ENCODE measurements at regions not wholly inside any gene's neighbourhood (a gene's known extent, or its start where the extent isn't known, plus 50 kb on each side); places are given as distances from the start of the nearest gene placed in this dataset.

DNA sequence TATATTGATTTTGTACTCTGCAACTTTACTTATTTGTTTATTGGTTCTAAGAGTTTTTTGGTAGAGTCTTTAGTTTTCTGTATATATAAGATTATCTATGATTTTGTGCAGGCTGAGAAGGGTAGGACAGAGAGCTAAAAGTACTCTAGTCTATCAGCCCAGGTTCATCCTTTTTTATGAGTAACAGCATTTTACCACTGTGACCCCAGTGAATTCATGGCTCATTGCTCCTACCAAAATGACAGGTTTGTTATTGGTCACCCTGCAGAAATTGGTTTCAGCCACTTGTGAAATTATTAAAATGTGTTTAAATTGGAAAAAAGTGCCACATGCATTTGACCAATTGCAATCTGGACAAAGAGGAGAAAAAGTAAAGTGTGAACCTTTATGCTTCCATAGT is 421.4 kb upstream of the DAB2 start:
- peaks cover 13% of the 10 kb centered on the region for H3K9me3 Mint-ChIP-seq (ENCODE audit: low read depth)
- TF ChIP-seq, protein P1, sequence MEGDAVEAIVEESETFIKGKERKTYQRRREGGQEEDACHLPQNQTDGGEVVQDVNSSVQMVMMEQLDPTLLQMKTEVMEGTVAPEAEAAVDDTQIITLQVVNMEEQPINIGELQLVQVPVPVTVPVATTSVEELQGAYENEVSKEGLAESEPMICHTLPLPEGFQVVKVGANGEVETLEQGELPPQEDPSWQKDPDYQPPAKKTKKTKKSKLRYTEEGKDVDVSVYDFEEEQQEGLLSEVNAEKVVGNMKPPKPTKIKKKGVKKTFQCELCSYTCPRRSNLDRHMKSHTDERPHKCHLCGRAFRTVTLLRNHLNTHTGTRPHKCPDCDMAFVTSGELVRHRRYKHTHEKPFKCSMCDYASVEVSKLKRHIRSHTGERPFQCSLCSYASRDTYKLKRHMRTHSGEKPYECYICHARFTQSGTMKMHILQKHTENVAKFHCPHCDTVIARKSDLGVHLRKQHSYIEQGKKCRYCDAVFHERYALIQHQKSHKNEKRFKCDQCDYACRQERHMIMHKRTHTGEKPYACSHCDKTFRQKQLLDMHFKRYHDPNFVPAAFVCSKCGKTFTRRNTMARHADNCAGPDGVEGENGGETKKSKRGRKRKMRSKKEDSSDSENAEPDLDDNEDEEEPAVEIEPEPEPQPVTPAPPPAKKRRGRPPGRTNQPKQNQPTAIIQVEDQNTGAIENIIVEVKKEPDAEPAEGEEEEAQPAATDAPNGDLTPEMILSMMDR (IDR thresholded peaks at IDR 0.05) = no peak
- peaks cover 8% of the 10 kb centered on the region for H3K27me3 Mint-ChIP-seq (ENCODE audit: low read depth)
- H3K36me3 Mint-ChIP-seq (ENCODE audit: low read depth) = peaks cover 5% of the 10 kb centered on the region
- H3K4me3 Mint-ChIP-seq (ENCODE audit: unreplicated experiment) = no peak overlapping the region
- no peak overlapping the region for H3K27ac Mint-ChIP-seq (ENCODE audit: unreplicated experiment)
- no peak for DNase-seq (ENCODE audit: low spot score)
- H3K4me1 Mint-ChIP-seq (ENCODE audit: low read depth) = peaks cover 17% of the 10 kb centered on the region

DNA sequence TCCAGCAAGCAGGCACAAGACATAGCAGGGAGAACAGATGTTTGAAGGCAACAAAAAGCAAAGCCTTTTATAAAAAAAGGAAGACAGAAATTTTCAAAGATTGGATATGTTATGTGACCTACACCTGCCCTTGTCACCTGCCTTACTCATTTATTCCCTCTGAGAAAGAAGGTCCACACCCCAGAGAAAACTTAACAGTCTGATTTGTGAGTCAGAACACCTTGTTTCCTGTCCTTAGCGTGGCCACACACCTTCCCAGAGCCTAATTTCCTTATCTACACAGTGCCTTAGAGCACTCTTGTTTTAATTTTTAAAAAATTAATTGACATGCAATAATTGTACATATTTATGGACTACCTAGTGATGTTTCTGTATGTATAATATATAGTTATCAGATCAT is 419.0 kb upstream of the DAB2 start:
- Mint-ChIP-seq H3K4me3 (ENCODE audit: unreplicated experiment) (no peak overlapping the region), H3K27me3 (ENCODE audit: low read depth) (peaks cover 4% of the 10 kb centered on the region), H3K4me1 (ENCODE audit: low read depth) (peaks cover 17% of the 10 kb centered on the region), H3K27ac (ENCODE audit: unreplicated experiment) (no peak overlapping the region), H3K9me3 (ENCODE audit: low read depth) (peaks cover 31% of the 10 kb centered on the region), H3K36me3 (ENCODE audit: low read depth) (peaks cover 13% of the 10 kb centered on the region)
- TF ChIP-seq, protein P1 (IDR thresholded peaks at IDR 0.05) = no peak
- DNase-seq (ENCODE audit: low spot score) = no peak

DNA sequence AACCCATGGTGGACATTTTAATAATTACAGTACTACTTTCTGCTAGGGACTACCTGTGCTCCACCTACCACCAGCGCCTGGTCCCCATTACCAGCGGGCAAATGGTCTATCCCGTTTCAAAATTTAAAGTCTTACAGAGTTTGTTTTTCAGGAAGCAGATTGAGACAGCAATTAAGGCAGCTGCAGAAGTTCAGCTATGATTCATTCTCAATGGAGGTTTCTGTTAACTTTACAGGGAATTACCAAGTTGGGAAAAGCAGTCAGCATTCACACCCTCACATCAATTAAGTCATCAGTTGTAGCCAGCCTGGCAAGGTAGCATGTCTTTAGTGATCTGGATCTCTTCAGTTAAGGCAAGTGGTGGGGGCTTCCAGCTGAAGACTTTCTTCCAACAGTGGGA is 410.6 kb upstream of the DAB2 start:
- peaks cover 10% of the 10 kb centered on the region for H3K36me3 Mint-ChIP-seq (ENCODE audit: low read depth)
- H3K4me1 Mint-ChIP-seq (ENCODE audit: low read depth) = peaks cover 10% of the 10 kb centered on the region
- TF ChIP-seq, protein P1 (IDR thresholded peaks at IDR 0.05) = no peak
- peaks cover 24% of the 10 kb centered on the region for H3K9me3 Mint-ChIP-seq (ENCODE audit: low read depth)
- no peak overlapping the region for H3K27ac Mint-ChIP-seq (ENCODE audit: unreplicated experiment)
- H3K4me3 Mint-ChIP-seq (ENCODE audit: unreplicated experiment) = no peak overlapping the region
- no peak for DNase-seq (ENCODE audit: low spot score)
- no peaks in the 10 kb centered on the region for H3K27me3 Mint-ChIP-seq (ENCODE audit: low read depth)

DNA sequence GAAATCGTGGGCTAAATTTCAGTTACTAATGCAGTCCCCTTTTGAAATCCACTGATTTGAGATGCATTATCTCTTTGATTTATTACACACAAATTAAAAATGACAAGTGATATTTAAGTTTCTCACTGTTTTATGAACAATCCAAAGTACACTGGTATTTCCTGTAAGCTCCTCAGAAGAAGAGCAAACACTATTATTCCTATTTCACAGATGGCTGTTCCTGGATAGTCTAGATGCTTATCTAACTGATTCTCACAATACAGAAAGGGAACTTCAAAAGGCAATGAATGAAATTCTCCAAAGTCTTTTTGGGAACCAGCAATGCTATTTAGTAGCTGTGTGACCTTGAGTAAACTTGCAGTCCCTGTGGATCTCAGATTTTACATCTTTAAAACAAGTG is 404.7 kb upstream of the DAB2 start:
- Mint-ChIP-seq H3K4me3 (ENCODE audit: unreplicated experiment) (no peak overlapping the region), H3K27me3 (ENCODE audit: low read depth) (no peaks in the 10 kb centered on the region), H3K36me3 (ENCODE audit: low read depth) (no peaks in the 10 kb centered on the region), H3K27ac (ENCODE audit: unreplicated experiment) (no peak overlapping the region), H3K9me3 (ENCODE audit: low read depth) (peaks cover 5% of the 10 kb centered on the region), H3K4me1 (ENCODE audit: low read depth) (peaks cover 28% of the 10 kb centered on the region)
- no peak for DNase-seq (ENCODE audit: low spot score)
- TF ChIP-seq, protein P1 (IDR thresholded peaks at IDR 0.05) = no peak

DNA sequence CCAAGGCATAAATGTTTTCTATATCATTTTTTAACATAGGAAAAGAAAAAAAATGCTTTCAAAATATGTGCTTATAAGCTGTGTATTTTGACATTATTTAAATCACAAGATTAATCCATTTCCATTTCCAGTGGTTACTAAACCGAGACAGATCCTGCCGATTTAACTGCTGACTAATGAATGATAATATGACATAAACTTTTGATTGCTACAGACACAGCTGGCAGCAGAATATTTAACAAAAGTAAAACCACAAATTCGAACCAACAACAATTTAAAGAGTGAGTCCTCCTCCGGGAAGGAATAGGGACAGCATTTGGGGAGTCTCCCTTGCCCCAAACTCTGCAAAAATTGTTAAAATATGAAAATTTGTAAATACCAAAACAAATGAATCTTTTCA is 401.3 kb upstream of the DAB2 start:
- H3K4me3 Mint-ChIP-seq (ENCODE audit: unreplicated experiment) = no peak overlapping the region
- peaks cover 53% of the 10 kb centered on the region for H3K4me1 Mint-ChIP-seq (ENCODE audit: low read depth)
- H3K9me3 Mint-ChIP-seq (ENCODE audit: low read depth) = no peaks in the 10 kb centered on the region
- H3K27ac Mint-ChIP-seq (ENCODE audit: unreplicated experiment) = no peak overlapping the region
- DNase-seq (ENCODE audit: low spot score) = no peak
- H3K36me3 Mint-ChIP-seq (ENCODE audit: low read depth) = no peaks in the 10 kb centered on the region
- H3K27me3 Mint-ChIP-seq (ENCODE audit: low read depth) = no peaks in the 10 kb centered on the region
- TF ChIP-seq, protein P1 (IDR thresholded peaks at IDR 0.05) = no peak
